Large intestine (tissue), 3 donors: ENCODE measurements at regions not wholly inside any gene's neighbourhood (a gene's known extent, or its start where the extent isn't known, plus 50 kb on each side); places are given as distances from the start of the nearest gene placed in this dataset.
A peak's percentile ranks its signal among the peaks of the same experiment; 100 is the strongest.

Experiments
- DNase-seq, 2 donors: peaks; one replicate each; pipeline versions ENCODE4 v3.0.0 to v3.0.0-alpha.2; 2013
- H3K27ac ChIP-seq: one replicate; pipeline ENCODE4 v1.5.1; 2013; ENCODE audit warnings: low read length
- H3K27me3 ChIP-seq: 2 replicates; pipeline ENCODE4 v1.6.1; 2013; ENCODE audit warnings: low read length; ENCODE audit not compliant: control insufficient read depth, insufficient read depth
- H3K36me3 ChIP-seq: 2 replicates; pipeline ENCODE4 v1.6.1; 2013; ENCODE audit warnings: low read length; ENCODE audit not compliant: control insufficient read depth, insufficient read depth
- H3K4me1 ChIP-seq: one replicate; pipeline ENCODE4 v1.6.1; 2013; ENCODE audit warnings: low read length; ENCODE audit not compliant: control insufficient read depth, insufficient read depth
- H3K4me3 ChIP-seq: one replicate; pipeline ENCODE4 v1.5.1; 2013; ENCODE audit warnings: low read length
- H3K9me3 ChIP-seq: one replicate; pipeline ENCODE4 v1.6.1; 2013; ENCODE audit warnings: mild to moderate bottlenecking, low read depth, low read length, moderate library complexity; ENCODE audit not compliant: control insufficient read depth
- WGBS: methylation state at CpG from one replicate; pipeline ENCODE4 v1.1.5; 2013; ENCODE audit warnings: low lambda C conversion rate; ENCODE audit not compliant: insufficient coverage; 5-methylcytosine and 5-hydroxymethylcytosine counted together

DNA sequence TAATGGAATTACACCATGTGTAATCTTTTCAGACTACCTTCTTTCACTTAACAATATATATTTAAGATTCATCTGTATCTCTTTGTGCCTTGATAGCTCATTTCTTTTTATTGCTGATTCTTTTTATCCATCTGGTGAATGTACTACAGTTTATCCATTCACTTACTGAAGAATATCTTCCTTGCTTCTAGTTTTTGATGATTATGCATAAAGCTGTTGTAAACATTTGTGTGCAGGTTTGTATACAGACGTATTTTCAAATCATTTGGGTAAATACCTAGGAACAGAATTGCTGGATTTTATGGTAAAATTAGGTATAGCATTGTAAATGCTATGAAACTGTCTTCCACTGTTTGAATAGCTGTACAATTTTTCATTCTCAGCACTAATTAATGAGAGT, 592.6 kb upstream of the HS6ST1 start:
- Histone ChIP-seq H3K36me3 (no peaks in the 10 kb centered on the region), H3K27ac (no peak overlapping the region), H3K27me3 (no peaks in the 10 kb centered on the region), H3K4me1 (no peaks in the 10 kb centered on the region), H3K9me3 (no peaks in the 10 kb centered on the region), H3K4me3 (no peak overlapping the region)
- no peak for DNase-seq
- 50% methylated on average over 1 of the region's 1 CpG for WGBS

- Histone ChIP-seq H3K27ac (no peak overlapping the region), H3K4me1 (no peaks in the 10 kb centered on the region), H3K9me3 (no peaks in the 10 kb centered on the region), H3K36me3 (no peaks in the 10 kb centered on the region), H3K27me3 (no peaks in the 10 kb centered on the region), H3K4me3 (no peak overlapping the region)
- DNase-seq = no peak
Observed at GRCh38 chr2:128914320-128914719, 595.7 kb upstream of the HS6ST1 start.

DNA sequence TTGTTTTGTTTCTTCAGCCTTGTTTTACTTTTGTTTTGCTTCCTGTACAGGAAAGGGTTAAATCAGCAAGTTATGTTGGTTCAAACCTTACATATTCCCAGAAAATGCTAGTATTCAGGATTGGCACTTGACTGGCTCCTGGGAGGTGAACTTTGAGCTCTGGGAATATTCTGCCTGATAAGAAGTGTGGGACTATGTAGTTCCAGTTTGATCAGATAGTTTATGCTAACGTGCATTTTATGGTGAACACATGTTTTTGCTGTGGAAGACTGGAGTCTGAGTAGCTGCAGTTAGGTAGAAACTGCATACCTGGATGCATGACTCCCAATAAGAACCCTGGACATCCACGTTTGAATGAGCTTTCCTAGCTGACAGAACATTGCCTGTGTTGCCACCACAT, 603.1 kb upstream of the HS6ST1 start:
- no peak overlapping the region for H3K4me3 ChIP-seq
- no CpG with 5 or more reads among the region's 2 CpGs for WGBS
- H3K27me3 ChIP-seq = no peaks in the 10 kb centered on the region
- no peak overlapping the region for H3K27ac ChIP-seq
- H3K36me3 ChIP-seq = no peaks in the 10 kb centered on the region
- no peaks in the 10 kb centered on the region for H3K9me3 ChIP-seq
- peaks cover 4% of the 10 kb centered on the region for H3K4me1 ChIP-seq
- peak; percentile 23 to 58 for DNase-seq

DNA sequence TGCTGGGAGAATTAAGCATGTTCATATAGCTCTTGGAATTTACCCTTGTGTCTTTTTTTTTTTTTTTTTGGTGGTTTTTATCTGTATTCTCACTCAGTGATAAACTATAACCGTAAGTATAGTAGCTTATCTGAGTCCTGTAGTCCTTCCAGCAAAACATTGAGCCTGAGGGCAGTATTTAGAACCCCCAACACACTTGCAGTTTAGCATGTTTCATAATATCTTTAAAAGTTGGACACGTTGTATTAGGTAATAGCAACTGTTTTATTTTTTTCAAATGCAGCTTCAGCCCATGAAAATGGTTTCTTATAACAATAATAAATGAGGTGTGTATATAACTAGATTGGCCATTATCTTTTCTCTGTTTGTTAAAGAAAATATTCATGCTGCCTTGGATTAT, 603.5 kb upstream of the HS6ST1 start:
- no peaks in the 10 kb centered on the region for H3K36me3 ChIP-seq

GRCh38 chr2:128925631-128926030, 607.0 kb upstream of the HS6ST1 start:
- no peak overlapping the region for H3K27ac ChIP-seq
- H3K27me3 ChIP-seq = no peaks in the 10 kb centered on the region
- H3K4me1 ChIP-seq = peaks cover 4% of the 10 kb centered on the region
- no peak for DNase-seq
- no peaks in the 10 kb centered on the region for H3K36me3 ChIP-seq
- H3K9me3 ChIP-seq = no peaks in the 10 kb centered on the region
- no peak overlapping the region for H3K4me3 ChIP-seq

More for the DNA sequence above, 603.5 kb upstream of the HS6ST1 start:
- H3K4me1 ChIP-seq = peaks cover 4% of the 10 kb centered on the region
- no peak overlapping the region for H3K27ac ChIP-seq
- H3K27me3 ChIP-seq = no peaks in the 10 kb centered on the region
- WGBS = 14% methylated on average over 1 of the region's 2 CpGs
- no peak for DNase-seq
- H3K9me3 ChIP-seq = no peaks in the 10 kb centered on the region
- no peak overlapping the region for H3K4me3 ChIP-seq

- no peak for DNase-seq
- Histone ChIP-seq H3K4me1 (no peaks in the 10 kb centered on the region), H3K27ac (no peak overlapping the region), H3K27me3 (no peaks in the 10 kb centered on the region), H3K9me3 (no peaks in the 10 kb centered on the region), H3K36me3 (no peaks in the 10 kb centered on the region), H3K4me3 (no peak overlapping the region)
- WGBS = no CpG with 5 or more reads among the region's 1 CpG
Observed at GRCh38 chr2:128930101-128930500, 611.4 kb upstream of the HS6ST1 start.

DNA sequence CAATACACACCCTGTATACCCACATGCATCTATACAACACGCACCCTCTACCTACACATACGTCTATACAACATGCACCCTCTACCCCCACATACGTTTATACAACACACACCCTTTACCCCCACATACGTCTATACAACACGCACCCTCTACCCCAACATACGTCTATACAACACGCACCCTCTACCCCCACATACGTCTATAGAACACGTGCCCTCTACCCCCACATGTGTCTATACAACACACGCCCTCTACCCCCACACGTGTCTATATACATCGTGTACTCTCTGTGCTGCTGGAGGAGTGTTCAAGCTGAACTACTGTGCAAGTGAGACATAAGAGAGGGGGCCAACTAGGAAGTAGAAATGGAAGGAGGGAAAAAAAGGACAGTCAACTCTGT, 621.7 kb upstream of the HS6ST1 start:
- H3K4me3 ChIP-seq = no peak overlapping the region
- no peaks in the 10 kb centered on the region for H3K27me3 ChIP-seq
- H3K9me3 ChIP-seq = no peaks in the 10 kb centered on the region
- H3K4me1 ChIP-seq = no peaks in the 10 kb centered on the region
- no peaks in the 10 kb centered on the region for H3K36me3 ChIP-seq
- DNase-seq = no peak
- no peak overlapping the region for H3K27ac ChIP-seq
- no CpG with 5 or more reads among the region's 12 CpGs for WGBS

DNA sequence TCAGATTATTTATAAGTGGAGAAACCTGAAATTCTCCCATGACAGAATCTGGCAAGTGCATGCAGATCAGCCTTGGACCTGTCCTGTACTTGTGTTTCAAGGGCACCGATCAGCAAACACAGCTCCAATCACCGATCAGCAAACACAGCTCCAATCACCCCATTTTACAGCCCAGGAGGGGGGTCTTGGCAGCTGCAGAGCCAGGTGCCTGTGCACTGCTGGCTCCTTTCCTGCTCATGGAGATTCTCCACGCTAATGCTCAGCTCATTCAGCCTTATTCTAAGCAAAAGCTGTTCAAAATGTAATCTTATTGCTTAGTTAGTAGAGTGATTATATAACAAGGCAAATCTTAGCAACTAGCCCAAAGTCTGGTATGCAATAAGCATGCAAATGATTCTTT, 623.1 kb upstream of the HS6ST1 start:
- H3K27ac ChIP-seq = no peak overlapping the region

GRCh38 chr2:128949360-128949759, 630.7 kb upstream of the HS6ST1 start:
- WGBS = no CpG with 5 or more reads among the region's 5 CpGs
- no peaks in the 10 kb centered on the region for H3K4me1 ChIP-seq
- H3K27ac ChIP-seq = no peak overlapping the region
- no peak for DNase-seq
- no peak overlapping the region for H3K4me3 ChIP-seq
- H3K9me3 ChIP-seq = no peaks in the 10 kb centered on the region
- H3K36me3 ChIP-seq = no peaks in the 10 kb centered on the region
- no peaks in the 10 kb centered on the region for H3K27me3 ChIP-seq

More for the DNA sequence above, 623.1 kb upstream of the HS6ST1 start:
- no peak for DNase-seq
- no peak overlapping the region for H3K4me3 ChIP-seq
- H3K4me1 ChIP-seq = no peaks in the 10 kb centered on the region
- H3K27me3 ChIP-seq = no peaks in the 10 kb centered on the region
- no peaks in the 10 kb centered on the region for H3K36me3 ChIP-seq
- H3K9me3 ChIP-seq = no peaks in the 10 kb centered on the region
- WGBS = no CpG with 5 or more reads among the region's 3 CpGs

DNA sequence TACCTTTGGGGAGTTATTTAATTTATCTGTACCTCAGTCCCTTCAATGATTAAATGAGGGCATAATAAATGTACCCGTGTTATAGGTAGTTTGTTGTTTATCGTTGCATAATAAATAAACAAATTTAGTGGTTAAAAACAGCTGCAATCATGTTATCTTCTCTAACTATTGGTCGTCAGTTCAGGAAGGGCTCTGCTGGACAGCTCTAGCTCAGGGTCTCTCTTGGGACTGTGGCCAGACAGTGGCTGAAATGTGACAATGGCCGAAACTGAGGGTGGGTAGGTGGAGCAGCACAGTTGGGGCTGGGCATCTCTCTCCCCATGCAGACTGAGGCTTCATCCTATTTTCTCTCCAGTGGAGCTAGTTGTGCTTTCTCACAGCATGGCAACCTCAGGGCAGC, 632.1 kb upstream of the HS6ST1 start:
- no CpG with 5 or more reads among the region's 4 CpGs for WGBS
- Histone ChIP-seq H3K27ac (no peak overlapping the region), H3K36me3 (no peaks in the 10 kb centered on the region), H3K4me1 (no peaks in the 10 kb centered on the region), H3K9me3 (no peaks in the 10 kb centered on the region), H3K27me3 (no peaks in the 10 kb centered on the region), H3K4me3 (no peak overlapping the region)
- no peak for DNase-seq

DNA sequence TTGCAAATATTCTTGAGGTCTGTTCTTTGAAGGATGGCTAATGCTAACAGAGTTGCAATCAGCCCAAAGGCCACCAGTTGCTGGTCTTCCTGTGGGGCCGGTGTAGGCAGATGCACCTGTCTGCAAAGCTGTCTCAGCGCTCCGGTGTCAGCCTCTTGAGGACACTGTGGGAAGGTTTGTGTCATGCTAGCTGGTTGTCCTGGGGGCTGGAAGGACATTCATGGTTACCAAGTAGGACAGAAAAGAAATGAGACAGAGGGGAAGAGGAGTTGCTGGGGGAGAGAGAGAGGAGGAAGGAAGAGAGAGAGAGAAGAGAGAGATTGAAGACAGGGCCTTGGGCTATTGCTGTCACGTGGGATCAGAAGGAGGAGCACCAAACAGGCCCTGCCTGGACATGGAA, 639.6 kb upstream of the HS6ST1 start:
- DNase-seq = no peak
- H3K27ac ChIP-seq = no peak overlapping the region
- H3K9me3 ChIP-seq = no peaks in the 10 kb centered on the region
- no peaks in the 10 kb centered on the region for H3K4me1 ChIP-seq
- no peak overlapping the region for H3K4me3 ChIP-seq
- H3K27me3 ChIP-seq = no peaks in the 10 kb centered on the region
- H3K36me3 ChIP-seq = no peaks in the 10 kb centered on the region
- WGBS = no CpG with 5 or more reads among the region's 4 CpGs
